SJSA1 (cell line): ENCODE measurements at regions not wholly inside any gene's neighbourhood (a gene's known extent, or its start where the extent isn't known, plus 50 kb on each side); places are given as distances from the start of the nearest gene placed in this dataset.

Source experiments
- DNase-seq, 2 experiments: peaks; one replicate each; pipeline ENCODE4 v3.0.0-alpha.2; 2015 to 2020; ENCODE audit warnings: low spot score in 2 of 2, low read depth in 1 of 2
- H3K27ac ChIP-seq: fragments of 250-450 bp; sonication (Bioruptor Pico); 2 replicates; pipeline ENCODE4 v1.5.1; 2020; ENCODE audit warnings: mild to moderate bottlenecking, moderate library complexity
- H3K27me3 ChIP-seq: fragments of 250-450 bp; sonication (Bioruptor Pico); replicated peaks from 2 replicates; pipeline ENCODE4 v1.5.1; 2020; ENCODE audit warnings: mild to moderate bottlenecking, moderate library complexity
- H3K36me3 ChIP-seq: fragments of 250-450 bp; sonication (Bioruptor Pico); 2 replicates; pipeline ENCODE4 v1.5.1; 2020; ENCODE audit warnings: mild to moderate bottlenecking
- H3K4me1 ChIP-seq: fragments of 250-450 bp; sonication (Bioruptor Pico); replicated peaks from 2 replicates; pipeline ENCODE4 v1.6.1; 2021; ENCODE audit warnings: mild to moderate bottlenecking
- H3K4me3 ChIP-seq: fragments of 250-450 bp; sonication (Bioruptor Pico); 2 replicates; pipeline ENCODE4 v1.5.1; 2020; ENCODE audit warnings: mild to moderate bottlenecking
- H3K9me3 ChIP-seq: fragments of 250-450 bp; sonication (Bioruptor Pico); replicated peaks from 2 replicates; pipeline ENCODE4 v1.5.1; 2020; ENCODE audit warnings: mild to moderate bottlenecking

GRCh38 chr12:114735011-114735410 is 51.0 kb upstream of the TBX3 start:
- no peaks in the 10 kb centered on the region for H3K4me1 ChIP-seq
- H3K27me3 ChIP-seq = no peaks in the 10 kb centered on the region
- no peak overlapping the region for H3K27ac ChIP-seq
- no peaks in the 10 kb centered on the region for H3K36me3 ChIP-seq
- no peak overlapping the region for H3K4me3 ChIP-seq
- no peak for DNase-seq
- no peaks in the 10 kb centered on the region for H3K9me3 ChIP-seq

DNA sequence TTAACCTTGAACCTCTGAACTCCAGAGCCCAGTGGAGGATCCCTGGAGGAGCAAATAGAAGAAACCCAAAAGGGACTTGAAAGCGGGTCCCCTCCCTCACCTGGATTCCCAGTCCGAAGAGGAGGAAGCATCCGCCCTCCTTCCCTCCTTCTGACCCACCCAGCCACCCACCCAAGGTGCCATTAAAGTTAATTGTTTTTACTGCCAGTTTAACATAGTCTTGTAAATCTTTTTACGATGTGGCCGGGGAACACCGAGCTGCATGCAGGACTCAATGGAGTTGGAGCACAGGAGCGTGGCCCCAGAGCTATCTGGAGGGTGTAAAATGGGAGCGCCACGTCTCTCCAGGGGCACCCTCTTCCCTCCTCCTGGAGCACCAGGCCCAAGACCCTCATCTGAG is 49.9 kb upstream of the TBX3 start:
- H3K36me3 ChIP-seq = no peaks in the 10 kb centered on the region
- no peaks in the 10 kb centered on the region for H3K4me1 ChIP-seq
- H3K4me3 ChIP-seq = no peak overlapping the region
- no peak for DNase-seq
- no peaks in the 10 kb centered on the region for H3K9me3 ChIP-seq
- no peaks in the 10 kb centered on the region for H3K27me3 ChIP-seq
- no peak overlapping the region for H3K27ac ChIP-seq
